Ascending aorta (tissue), 2 donors: ENCODE measurements at regions not wholly inside any gene's neighbourhood (a gene's known extent, or its start where the extent isn't known, plus 50 kb on each side); places are given as distances from the start of the nearest gene placed in this dataset.

Experiments used
- DNase-seq, 2 donors: peaks; one replicate each; pipeline ENCODE4 v3.0.0-alpha.2; 2019; ENCODE audit warnings: low spot score in 2 of 2
- H3K27ac ChIP-seq, 2 donors: fragments of 200-600 bp; sonication (generic); one replicate each; pipeline ENCODE4 v1.5.1; 2016 to 2017; ENCODE audit warnings: mild to moderate bottlenecking in 1 of 2
- H3K27me3 ChIP-seq: fragments of 200-600 bp; sonication (generic); one replicate; pipeline ENCODE4 v1.5.1; 2017
- H3K36me3 ChIP-seq, 2 donors: fragments of 200-600 bp; sonication (generic); one replicate each; pipeline ENCODE4 v1.5.1; 2016
- H3K4me1 ChIP-seq, 2 donors: fragments of 200-600 bp; sonication (generic); one replicate each; pipeline ENCODE4 v1.5.1; 2016 to 2017; ENCODE audit warnings: mild to moderate bottlenecking in 1 of 2
- H3K4me3 ChIP-seq, 2 donors: fragments of 200-600 bp; sonication (generic); one replicate each; pipeline ENCODE4 v1.5.1; 2016 to 2017; ENCODE audit warnings: mild to moderate bottlenecking in 1 of 2
- H3K9me3 ChIP-seq, 2 donors: fragments of 200-600 bp; sonication (generic); one replicate each; pipeline ENCODE4 v1.5.1; 2016
- CTCF ChIP-seq, 3 experiments: fragments of 200-600 bp in 2 of 3; fragments of 450-650 bp in 1 of 3; sonication (generic) in 2 of 3; IDR thresholded peaks; one replicate each; pipeline ENCODE4 v1.5.1; 2016 to 2019; ENCODE audit warnings: antibody characterized with exemption in 3 of 3, mild to moderate bottlenecking in 1 of 3, moderate library complexity in 1 of 3
- intact Hi-C: fragments of 100-400 bp; cut with DNase I; formaldehyde crosslinking; loops from one replicate; pipeline ENCODE4 v1.15.1; 2023

- Histone ChIP-seq H3K9me3 (no peaks in the 10 kb centered on the region), H3K27me3 (no peaks in the 10 kb centered on the region), H3K4me1 (no peaks in the 10 kb centered on the region), H3K36me3 (no peaks in the 10 kb centered on the region), H3K4me3 (no peak overlapping the region), H3K27ac (no peak overlapping the region)
- intact Hi-C loops: no loop called here
- DNase-seq: no peak
- no peak for TF ChIP-seq CTCF (IDR thresholded peaks at IDR 0.05)
Measured at GRCh38 chr20:40925829-40926510, 102.7 kb upstream of the TOP1 start.

GRCh38 chr20:40926928-40927327 lies 101.7 kb upstream of the TOP1 start:
- no peaks in the 10 kb centered on the region for H3K4me1 ChIP-seq
- intact Hi-C loops: no loop called here
- H3K27me3 ChIP-seq: no peaks in the 10 kb centered on the region
- no peaks in the 10 kb centered on the region for H3K9me3 ChIP-seq
- H3K4me3 ChIP-seq: no peak overlapping the region
- no peak for TF ChIP-seq CTCF (IDR thresholded peaks at IDR 0.05)
- H3K27ac ChIP-seq: no peak overlapping the region
- H3K36me3 ChIP-seq: no peaks in the 10 kb centered on the region
- DNase-seq: no peak

GRCh38 chr20:40930561-40930960 lies 98.1 kb upstream of the TOP1 start:
- H3K27ac ChIP-seq: no peak overlapping the region
- intact Hi-C loops: no loop called here
- no peaks in the 10 kb centered on the region for H3K36me3 ChIP-seq
- no peak overlapping the region for H3K4me3 ChIP-seq
- H3K4me1 ChIP-seq: no peaks in the 10 kb centered on the region
- no peaks in the 10 kb centered on the region for H3K27me3 ChIP-seq
- no peaks in the 10 kb centered on the region for H3K9me3 ChIP-seq
- no peak for TF ChIP-seq CTCF (IDR thresholded peaks at IDR 0.05)
- no peak for DNase-seq

DNA sequence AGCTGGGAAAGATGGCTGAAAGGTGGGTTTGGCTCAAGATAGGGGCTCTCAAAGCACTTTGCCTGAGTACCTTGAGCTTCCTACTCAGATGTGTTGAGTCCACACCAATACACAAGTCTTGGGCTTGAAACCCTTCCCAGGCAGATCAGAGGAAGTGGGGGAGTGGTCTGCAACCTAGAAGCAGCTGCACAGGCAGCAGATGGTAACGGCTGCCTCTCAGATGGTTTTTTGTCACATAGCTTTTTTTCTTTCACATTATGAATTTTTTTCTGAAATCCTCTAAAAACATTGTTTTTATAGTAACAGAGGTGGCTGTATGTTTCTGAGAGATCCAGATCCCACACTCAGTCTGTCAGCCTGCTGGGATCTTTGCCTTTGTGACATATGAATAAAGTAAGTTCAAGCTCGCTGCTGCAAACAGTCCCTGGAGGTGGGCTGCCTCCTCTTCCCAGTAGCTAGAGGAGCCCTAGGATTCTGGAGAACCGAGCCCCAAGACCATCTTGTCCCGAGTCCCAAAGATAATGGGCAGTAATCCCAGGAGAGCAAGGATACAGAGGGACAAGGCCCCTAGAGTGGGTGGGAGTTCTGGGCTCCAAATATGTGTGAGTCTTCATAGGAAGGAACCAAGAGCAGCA lies 97.1 kb upstream of the TOP1 start:
- intact Hi-C loops: no loop called here
- no peak overlapping the region for H3K27ac ChIP-seq
- no peaks in the 10 kb centered on the region for H3K9me3 ChIP-seq
- TF ChIP-seq CTCF (IDR thresholded peaks at IDR 0.05): no peak
- no peak overlapping the region for H3K4me3 ChIP-seq
- no peak for DNase-seq
- no peaks in the 10 kb centered on the region for H3K4me1 ChIP-seq
- H3K27me3 ChIP-seq: no peaks in the 10 kb centered on the region
- H3K36me3 ChIP-seq: no peaks in the 10 kb centered on the region

DNA sequence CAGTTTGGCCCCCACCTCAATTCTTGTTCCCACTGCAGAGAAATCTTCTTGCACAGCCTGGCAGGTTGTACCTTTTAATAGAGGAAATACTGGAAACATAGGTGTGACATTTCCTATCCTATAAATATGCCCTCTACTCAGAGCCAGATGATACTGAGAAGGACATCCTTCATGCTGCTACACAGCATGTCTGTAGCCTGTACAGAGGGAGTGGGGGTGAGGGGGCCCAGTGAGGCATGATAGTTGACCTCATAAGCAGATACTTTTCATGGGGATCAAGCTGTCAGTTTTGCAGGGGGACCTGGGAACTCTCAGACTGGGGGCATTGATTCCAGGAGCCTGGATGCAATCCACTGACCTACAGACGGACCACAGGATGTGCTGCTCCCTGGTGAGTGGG lies 96.2 kb upstream of the TOP1 start:
- no peaks in the 10 kb centered on the region for H3K36me3 ChIP-seq
- no peaks in the 10 kb centered on the region for H3K4me1 ChIP-seq
- TF ChIP-seq CTCF (IDR thresholded peaks at IDR 0.05): no peak
- intact Hi-C loops: no loop called here
- no peak overlapping the region for H3K4me3 ChIP-seq
- no peaks in the 10 kb centered on the region for H3K27me3 ChIP-seq
- no peak overlapping the region for H3K27ac ChIP-seq
- no peak for DNase-seq
- H3K9me3 ChIP-seq: no peaks in the 10 kb centered on the region
